IPS-15b (cell line): ENCODE measurements at regions not wholly inside any gene's neighbourhood (a gene's known extent, or its start where the extent isn't known, plus 50 kb on each side); places are given as distances from the start of the nearest gene placed in this dataset.

Source experiments
- H3K27me3 ChIP-seq: one replicate; pipeline ENCODE4 v1.6.1; 2013; ENCODE audit warnings: low read length; ENCODE audit not compliant: control insufficient read depth, insufficient read depth
- H3K36me3 ChIP-seq: one replicate; pipeline ENCODE4 v1.6.1; 2013; ENCODE audit warnings: low read length; ENCODE audit not compliant: control insufficient read depth, insufficient read depth
- H3K4me1 ChIP-seq: one replicate; pipeline ENCODE4 v1.6.1; 2013; ENCODE audit warnings: mild to moderate bottlenecking, low read length; ENCODE audit not compliant: control insufficient read depth, insufficient read depth
- H3K4me3 ChIP-seq: one replicate; pipeline ENCODE4 v1.5.1; 2013; ENCODE audit warnings: low read depth, low read length
- H3K9ac ChIP-seq: one replicate; pipeline ENCODE4 v1.6.1; 2013; ENCODE audit warnings: low read depth, mild to moderate bottlenecking, low read length
- H3K9me3 ChIP-seq: one replicate; pipeline ENCODE4 v1.6.1; 2013; ENCODE audit warnings: mild to moderate bottlenecking, low read length; ENCODE audit not compliant: control insufficient read depth, insufficient read depth

- no peaks in the 10 kb centered on the region for H3K4me1 ChIP-seq
- no peak overlapping the region for H3K4me3 ChIP-seq
- H3K9ac ChIP-seq: no peak overlapping the region
- no peaks in the 10 kb centered on the region for H3K36me3 ChIP-seq
- H3K27me3 ChIP-seq: peaks cover 100% of the 10 kb centered on the region
- no peaks in the 10 kb centered on the region for H3K9me3 ChIP-seq
These were observed 107.2 kb downstream of the ZNF280B start for GRCh38 chr22:22401381-22401780.

GRCh38 chr22:22403306-22403705 is 105.2 kb downstream of the ZNF280B start:
- Histone ChIP-seq H3K9ac (no peak overlapping the region), H3K27me3 (peaks cover 100% of the 10 kb centered on the region), H3K4me3 (no peak overlapping the region), H3K9me3 (no peaks in the 10 kb centered on the region), H3K4me1 (no peaks in the 10 kb centered on the region), H3K36me3 (no peaks in the 10 kb centered on the region)

- Histone ChIP-seq H3K9me3 (no peaks in the 10 kb centered on the region), H3K27me3 (peaks cover 100% of the 10 kb centered on the region), H3K9ac (no peak overlapping the region), H3K4me3 (no peak overlapping the region), H3K36me3 (no peaks in the 10 kb centered on the region), H3K4me1 (no peaks in the 10 kb centered on the region)
These were observed 104.8 kb downstream of the ZNF280B start for GRCh38 chr22:22403771-22404170.

GRCh38 chr22:22404598-22405284 is 103.8 kb downstream of the ZNF280B start:
- Histone ChIP-seq H3K4me3 (no peak overlapping the region), H3K36me3 (no peaks in the 10 kb centered on the region), H3K9me3 (no peaks in the 10 kb centered on the region), H3K27me3 (peaks cover 100% of the 10 kb centered on the region), H3K4me1 (no peaks in the 10 kb centered on the region), H3K9ac (no peak overlapping the region)

GRCh38 chr22:22406445-22407027 is 102.0 kb downstream of the ZNF280B start:
- no peak overlapping the region for H3K4me3 ChIP-seq
- H3K9ac ChIP-seq: no peak overlapping the region
- no peaks in the 10 kb centered on the region for H3K9me3 ChIP-seq
- peaks cover 99% of the 10 kb centered on the region for H3K27me3 ChIP-seq
- no peaks in the 10 kb centered on the region for H3K4me1 ChIP-seq
- H3K36me3 ChIP-seq: no peaks in the 10 kb centered on the region

- Histone ChIP-seq H3K9me3 (no peaks in the 10 kb centered on the region), H3K4me3 (no peak overlapping the region), H3K9ac (no peak overlapping the region), H3K27me3 (peaks cover 99% of the 10 kb centered on the region), H3K36me3 (no peaks in the 10 kb centered on the region), H3K4me1 (no peaks in the 10 kb centered on the region)
These were observed 101.5 kb downstream of the ZNF280B start for GRCh38 chr22:22407061-22407460.

GRCh38 chr22:22408269-22408668 is 100.3 kb downstream of the ZNF280B start:
- Histone ChIP-seq H3K36me3 (no peaks in the 10 kb centered on the region), H3K9me3 (no peaks in the 10 kb centered on the region), H3K4me1 (no peaks in the 10 kb centered on the region), H3K4me3 (no peak overlapping the region), H3K9ac (no peak overlapping the region), H3K27me3 (peaks cover 99% of the 10 kb centered on the region)

- H3K27me3 ChIP-seq: peaks cover 99% of the 10 kb centered on the region
- H3K4me1 ChIP-seq: no peaks in the 10 kb centered on the region
These were observed 99.5 kb downstream of the ZNF280B start for GRCh38 chr22:22408731-22409696.

GRCh38 chr22:22410121-22410520 is 98.4 kb downstream of the ZNF280B start:
- Histone ChIP-seq H3K9me3 (no peaks in the 10 kb centered on the region), H3K27me3 (peaks cover 99% of the 10 kb centered on the region), H3K4me1 (no peaks in the 10 kb centered on the region), H3K36me3 (no peaks in the 10 kb centered on the region), H3K9ac (no peak overlapping the region), H3K4me3 (no peak overlapping the region)

More at GRCh38 chr22:22408731-22409696, 99.5 kb downstream of the ZNF280B start:
- Histone ChIP-seq H3K36me3 (no peaks in the 10 kb centered on the region), H3K4me3 (no peak overlapping the region), H3K9ac (no peak overlapping the region), H3K9me3 (no peaks in the 10 kb centered on the region)

GRCh38 chr22:22410677-22411076 is 97.9 kb downstream of the ZNF280B start:
- no peak overlapping the region for H3K4me3 ChIP-seq
- H3K9me3 ChIP-seq: no peaks in the 10 kb centered on the region
- no peaks in the 10 kb centered on the region for H3K36me3 ChIP-seq
- no peaks in the 10 kb centered on the region for H3K4me1 ChIP-seq
- H3K27me3 ChIP-seq: peaks cover 99% of the 10 kb centered on the region
- H3K9ac ChIP-seq: no peak overlapping the region

GRCh38 chr22:22414266-22414665 is 94.3 kb downstream of the ZNF280B start:
- Histone ChIP-seq H3K9me3 (no peaks in the 10 kb centered on the region), H3K27me3 (peaks cover 99% of the 10 kb centered on the region), H3K36me3 (no peaks in the 10 kb centered on the region), H3K9ac (no peak overlapping the region), H3K4me3 (no peak overlapping the region), H3K4me1 (no peaks in the 10 kb centered on the region)
